Right atrium auricular region (tissue), 2 donors: ENCODE measurements at regions not wholly inside any gene's neighbourhood (a gene's known extent, or its start where the extent isn't known, plus 50 kb on each side); places are given as distances from the start of the nearest gene placed in this dataset.

ENCODE experiments used
- DNase-seq: peaks from one replicate; pipeline ENCODE4 v3.0.0-alpha.2; 2019; ENCODE audit warnings: low spot score
- H3K27ac ChIP-seq, 2 donors: fragments of 200-600 bp; sonication (generic); 1 replicate in 1 of 2; 2 replicates in 1 of 2; pipeline ENCODE4 v1.5.1; 2016 to 2019
- H3K27me3 ChIP-seq, 2 donors: fragments of 200-600 bp; sonication (generic); one replicate each; pipeline versions ENCODE4 v1.5.1 to v1.6.0; 2017 to 2019
- H3K36me3 ChIP-seq: fragments of 200-600 bp; sonication (generic); one replicate; pipeline ENCODE4 v1.5.1; 2016
- H3K4me1 ChIP-seq, 2 donors: fragments of 200-600 bp; sonication (generic); one replicate each; pipeline versions ENCODE4 v1.5.1 to v1.6.0; 2017 to 2019
- H3K4me3 ChIP-seq, 2 donors: fragments of 200-600 bp; sonication (generic); 1 replicate in 1 of 2; 2 replicates in 1 of 2; pipeline ENCODE4 v1.5.1; 2017 to 2019; ENCODE audit warnings: mild to moderate bottlenecking in 1 of 2, moderate library complexity in 1 of 2
- H3K9me3 ChIP-seq, 2 donors: fragments of 200-600 bp; sonication (generic); one replicate each; pipeline ENCODE4 v1.5.1; 2019
- TF ChIP-seq, protein P1 (sequence below), 2 donors: fragments of 200-600 bp; sonication (generic); IDR thresholded peaks; one replicate each; pipeline ENCODE4 v1.5.1; 2019; ENCODE audit warnings: antibody characterized with exemption in 2 of 2

DNA sequence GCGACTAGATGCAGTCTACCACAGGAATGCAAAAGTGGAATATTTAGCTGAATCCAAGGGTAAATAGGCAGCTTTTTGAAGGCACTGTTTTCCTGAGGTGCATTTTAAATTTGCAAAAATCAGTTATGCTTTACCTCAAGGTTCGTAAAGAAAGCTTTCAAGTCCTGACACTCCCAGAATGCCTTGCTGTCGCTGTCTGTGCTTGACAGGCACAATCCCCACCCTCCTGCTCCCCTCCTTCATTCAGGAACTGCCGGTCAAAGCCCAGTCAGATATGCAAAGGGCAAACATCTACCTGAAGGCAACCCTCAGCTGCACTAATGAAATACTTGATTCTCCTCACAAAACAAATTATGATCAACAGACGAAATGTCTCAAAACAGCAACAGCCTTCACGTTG lies 97.4 kb upstream of the DDX18 start:
- H3K36me3 ChIP-seq: no peaks in the 10 kb centered on the region
- H3K9me3 ChIP-seq: no peaks in the 10 kb centered on the region
- no peak for DNase-seq
- H3K4me1 ChIP-seq: no peaks in the 10 kb centered on the region
- TF ChIP-seq, protein P1, sequence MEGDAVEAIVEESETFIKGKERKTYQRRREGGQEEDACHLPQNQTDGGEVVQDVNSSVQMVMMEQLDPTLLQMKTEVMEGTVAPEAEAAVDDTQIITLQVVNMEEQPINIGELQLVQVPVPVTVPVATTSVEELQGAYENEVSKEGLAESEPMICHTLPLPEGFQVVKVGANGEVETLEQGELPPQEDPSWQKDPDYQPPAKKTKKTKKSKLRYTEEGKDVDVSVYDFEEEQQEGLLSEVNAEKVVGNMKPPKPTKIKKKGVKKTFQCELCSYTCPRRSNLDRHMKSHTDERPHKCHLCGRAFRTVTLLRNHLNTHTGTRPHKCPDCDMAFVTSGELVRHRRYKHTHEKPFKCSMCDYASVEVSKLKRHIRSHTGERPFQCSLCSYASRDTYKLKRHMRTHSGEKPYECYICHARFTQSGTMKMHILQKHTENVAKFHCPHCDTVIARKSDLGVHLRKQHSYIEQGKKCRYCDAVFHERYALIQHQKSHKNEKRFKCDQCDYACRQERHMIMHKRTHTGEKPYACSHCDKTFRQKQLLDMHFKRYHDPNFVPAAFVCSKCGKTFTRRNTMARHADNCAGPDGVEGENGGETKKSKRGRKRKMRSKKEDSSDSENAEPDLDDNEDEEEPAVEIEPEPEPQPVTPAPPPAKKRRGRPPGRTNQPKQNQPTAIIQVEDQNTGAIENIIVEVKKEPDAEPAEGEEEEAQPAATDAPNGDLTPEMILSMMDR (IDR thresholded peaks at IDR 0.05): no peak
- H3K27ac ChIP-seq: no peak overlapping the region
- no peaks in the 10 kb centered on the region for H3K27me3 ChIP-seq
- no peak overlapping the region for H3K4me3 ChIP-seq

DNA sequence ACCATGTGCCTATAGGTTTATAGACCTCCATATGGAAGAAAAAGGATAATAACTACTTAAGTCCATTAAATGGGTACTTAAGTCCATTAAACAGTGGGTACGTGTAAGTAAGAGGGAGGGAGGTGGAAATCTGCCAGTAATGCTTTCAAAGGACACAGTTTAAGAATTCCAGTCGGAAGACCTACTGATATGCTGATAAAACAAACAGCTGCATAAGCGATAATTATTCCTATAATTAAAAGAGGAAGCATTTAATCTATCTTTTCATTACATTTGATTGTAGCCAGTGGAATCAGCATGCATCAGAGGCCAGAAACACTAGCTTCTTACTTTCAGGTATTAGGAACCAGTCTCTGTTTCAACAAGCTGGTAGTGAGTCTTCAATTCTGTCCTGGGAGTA lies 96.4 kb upstream of the DDX18 start:
- Histone ChIP-seq H3K4me3 (no peak overlapping the region), H3K9me3 (no peaks in the 10 kb centered on the region), H3K27me3 (no peaks in the 10 kb centered on the region), H3K4me1 (no peaks in the 10 kb centered on the region), H3K36me3 (no peaks in the 10 kb centered on the region), H3K27ac (no peak overlapping the region)
- TF ChIP-seq, protein P1 (IDR thresholded peaks at IDR 0.05): no peak
- DNase-seq: no peak

DNA sequence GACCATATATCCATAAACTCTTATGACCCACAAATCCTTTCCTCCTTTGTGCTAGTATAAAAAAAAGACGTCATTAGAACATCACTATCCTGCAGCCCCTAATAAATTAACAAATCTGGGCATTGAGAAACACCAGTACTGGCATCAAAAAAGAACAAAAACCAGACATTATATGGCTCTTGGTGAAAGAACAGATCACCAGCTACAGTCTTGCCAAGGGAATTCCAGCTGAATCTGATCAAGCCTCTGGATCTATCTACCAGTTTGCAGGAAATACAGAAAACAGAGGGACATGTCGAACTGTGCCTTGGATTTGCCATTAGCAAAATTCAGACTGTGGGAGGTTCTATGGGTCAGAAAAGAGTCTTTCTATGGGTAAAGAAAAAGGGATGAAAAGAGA lies 93.7 kb upstream of the DDX18 start:
- H3K9me3 ChIP-seq: no peaks in the 10 kb centered on the region
- H3K4me3 ChIP-seq: no peak overlapping the region
- no peak overlapping the region for H3K27ac ChIP-seq
- no peaks in the 10 kb centered on the region for H3K36me3 ChIP-seq
- H3K4me1 ChIP-seq: no peaks in the 10 kb centered on the region
- DNase-seq: no peak
- TF ChIP-seq, protein P1 (IDR thresholded peaks at IDR 0.05): no peak
- H3K27me3 ChIP-seq: no peaks in the 10 kb centered on the region

DNA sequence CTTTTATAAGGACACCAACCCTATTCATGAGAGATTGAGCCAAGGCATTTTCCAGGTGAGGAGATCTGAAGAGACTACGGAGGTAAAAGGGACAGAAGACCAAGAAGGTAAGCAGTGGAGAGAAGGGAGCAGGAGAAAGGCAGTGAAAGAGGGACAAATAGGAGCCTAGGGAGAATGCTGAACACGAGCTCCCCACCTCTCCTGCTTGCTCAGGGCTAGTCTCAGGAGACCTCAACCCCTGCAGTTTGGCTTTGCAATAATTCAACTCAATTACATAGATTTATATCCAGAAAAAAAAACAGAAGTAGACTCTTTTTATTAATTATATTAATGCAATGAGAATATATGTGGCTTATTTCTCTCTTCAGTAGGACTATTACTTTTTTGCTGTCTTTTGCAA lies 91.0 kb upstream of the DDX18 start:
- Histone ChIP-seq H3K4me1 (no peaks in the 10 kb centered on the region), H3K27ac (no peak overlapping the region), H3K27me3 (no peaks in the 10 kb centered on the region), H3K36me3 (no peaks in the 10 kb centered on the region), H3K4me3 (no peak overlapping the region), H3K9me3 (no peaks in the 10 kb centered on the region)
- TF ChIP-seq, protein P1 (IDR thresholded peaks at IDR 0.05): no peak
- no peak for DNase-seq

DNA sequence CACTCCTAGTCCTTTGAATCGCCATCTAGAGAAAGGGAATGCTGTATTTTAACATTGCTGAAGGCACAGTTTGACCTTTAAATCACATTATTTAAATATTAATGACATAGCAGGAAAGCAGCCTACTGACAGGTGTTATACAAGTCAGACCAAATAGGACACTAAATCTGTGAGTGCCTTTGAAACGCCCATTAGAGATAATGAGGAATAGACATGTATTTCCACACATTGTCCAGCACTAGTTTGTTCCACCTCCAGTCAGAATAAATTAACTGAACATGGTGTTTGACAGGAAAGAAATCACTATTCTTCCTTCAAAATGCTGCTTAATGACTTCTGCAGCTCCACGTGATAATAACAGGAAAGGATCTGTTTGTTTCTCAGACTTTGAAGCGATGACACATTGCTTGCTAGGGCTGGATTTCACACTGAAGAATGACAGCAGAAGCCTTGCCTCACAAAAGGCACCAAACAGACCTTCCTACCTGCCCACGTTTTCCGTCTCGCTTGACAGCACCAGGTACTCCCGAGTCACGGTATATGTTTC lies 90.5 kb upstream of the DDX18 start:
- no peak overlapping the region for H3K27ac ChIP-seq
- DNase-seq: no peak
- no peaks in the 10 kb centered on the region for H3K4me1 ChIP-seq
- H3K27me3 ChIP-seq: no peaks in the 10 kb centered on the region
- no peaks in the 10 kb centered on the region for H3K36me3 ChIP-seq
- no peaks in the 10 kb centered on the region for H3K9me3 ChIP-seq
- H3K4me3 ChIP-seq: no peak overlapping the region
- TF ChIP-seq, protein P1 (IDR thresholded peaks at IDR 0.05): no peak

DNA sequence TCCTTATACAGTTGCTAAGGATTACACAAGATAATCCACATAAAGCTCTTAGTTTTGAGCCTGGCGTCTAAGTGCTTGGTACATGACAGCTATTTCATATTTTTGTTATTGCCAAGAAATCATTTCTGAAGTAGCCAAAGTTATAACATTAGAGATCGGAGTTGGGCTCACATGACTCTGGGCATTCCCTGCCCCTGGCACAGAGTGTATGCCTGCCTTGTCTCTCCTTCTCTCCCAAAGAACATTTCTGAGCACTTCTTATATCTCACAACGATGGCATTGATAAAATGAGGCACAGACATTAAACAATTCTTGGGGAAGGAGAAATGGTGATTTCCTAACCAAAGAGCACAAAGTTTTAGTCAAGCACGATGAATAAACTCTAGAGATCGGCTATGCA lies 87.7 kb upstream of the DDX18 start:
- no peak for DNase-seq
- H3K27ac ChIP-seq: no peak overlapping the region
- H3K27me3 ChIP-seq: no peaks in the 10 kb centered on the region
- no peaks in the 10 kb centered on the region for H3K4me1 ChIP-seq
- no peaks in the 10 kb centered on the region for H3K9me3 ChIP-seq
- TF ChIP-seq, protein P1 (IDR thresholded peaks at IDR 0.05): no peak
- no peak overlapping the region for H3K4me3 ChIP-seq
- H3K36me3 ChIP-seq: no peaks in the 10 kb centered on the region
